ENCODE measurements at regions not wholly inside any gene's neighbourhood (a gene's known extent, or its start where the extent isn't known, plus 50 kb on each side); places are given as distances from the start of the nearest gene placed in this dataset.
A peak's percentile ranks its signal among the peaks of the same experiment; 100 is the strongest.
"Not testable (repeated sequence)": the region's sequence is repeated elsewhere in the genome, so short reads cannot be mapped to it uniquely, and the experiment has no call there.

- Mint-ChIP-seq H3K4me1 (peaks cover 38% of the 10 kb centered on the region), H3K27me3 (no peaks in the 10 kb centered on the region), H3K9me3 (peaks cover 13% of the 10 kb centered on the region), H3K36me3 (ENCODE audit: low read depth) (peaks cover 9% of the 10 kb centered on the region), H3K4me3 (peak overlapping the region; percentile 8), H3K27ac (peak overlapping the region; percentile 39)
- intact Hi-C loops (cut with micrococcal nuclease): loop anchor here (10.0 kb wide), 1 partner anchor 304 kb away; no protein-coding TSS in a partner anchor
- DNase-seq: no peak
Observed at GRCh38 chr17:77341069-77341541, 200.3 kb downstream of the SEC14L1 start.

- not testable (repeated sequence) for H3K9me3 Mint-ChIP-seq; H3K27me3 Mint-ChIP-seq; H3K36me3 Mint-ChIP-seq (ENCODE audit: low read depth); DNase-seq
- Mint-ChIP-seq H3K4me1 (peaks cover 38% of the 10 kb centered on the region), H3K27ac (peak overlapping the region; percentile 92), H3K4me3 (peak overlapping the region; percentile 64)
- intact Hi-C loops (cut with micrococcal nuclease): loop anchor here (1.0 to 10.0 kb wide), 2 partner anchors 9 to 302 kb away; no protein-coding TSS in a partner anchor
Observed at GRCh38 chr17:77342656-77342990, 201.9 kb downstream of the SEC14L1 start.

GRCh38 chr17:77343031-77343800 is 202.4 kb downstream of the SEC14L1 start:
- intact Hi-C loops (cut with micrococcal nuclease): loop anchor here (10.0 kb wide), 1 partner anchor 302 kb away; no protein-coding TSS in a partner anchor
- DNase-seq: no peak

GRCh38 chr17:77344038-77344437 is 203.3 kb downstream of the SEC14L1 start:
- Mint-ChIP-seq H3K4me3 (no peak overlapping the region), H3K36me3 (ENCODE audit: low read depth) (peaks cover 3% of the 10 kb centered on the region), H3K27me3 (no peaks in the 10 kb centered on the region), H3K27ac (no peak overlapping the region), H3K9me3 (peaks cover 5% of the 10 kb centered on the region), H3K4me1 (peaks cover 34% of the 10 kb centered on the region)
- intact Hi-C loops (cut with micrococcal nuclease): loop anchor here (10.0 kb wide), 1 partner anchor 301 kb away; no protein-coding TSS in a partner anchor
- DNase-seq: no peak

More at GRCh38 chr17:77343031-77343800, 202.4 kb downstream of the SEC14L1 start:
- peaks cover 8% of the 10 kb centered on the region for H3K9me3 Mint-ChIP-seq
- peaks cover 5% of the 10 kb centered on the region for H3K36me3 Mint-ChIP-seq (ENCODE audit: low read depth)
- peak overlapping the region; percentile 64 for H3K4me3 Mint-ChIP-seq
- H3K27me3 Mint-ChIP-seq: no peaks in the 10 kb centered on the region
- peak overlapping the region; percentile 92 for H3K27ac Mint-ChIP-seq
- peaks cover 38% of the 10 kb centered on the region for H3K4me1 Mint-ChIP-seq

GRCh38 chr17:77345260-77345910 is 204.6 kb downstream of the SEC14L1 start:
- Mint-ChIP-seq H3K27ac (no peak overlapping the region), H3K4me3 (no peak overlapping the region), H3K36me3 (ENCODE audit: low read depth) (peaks cover 2% of the 10 kb centered on the region), H3K4me1 (peaks cover 36% of the 10 kb centered on the region), H3K27me3 (no peaks in the 10 kb centered on the region), H3K9me3 (peaks cover 5% of the 10 kb centered on the region)
- no peak for DNase-seq
- intact Hi-C loops (cut with micrococcal nuclease): loop anchor here (10.0 kb wide), 1 partner anchor 299 kb away; no protein-coding TSS in a partner anchor

- DNase-seq: no peak
- no peak overlapping the region for H3K4me3 Mint-ChIP-seq
- intact Hi-C loops (cut with micrococcal nuclease): loop anchor here (10.0 kb wide), 1 partner anchor 298 kb away; no protein-coding TSS in a partner anchor
- peaks cover 41% of the 10 kb centered on the region for H3K4me1 Mint-ChIP-seq
- H3K9me3 Mint-ChIP-seq: peaks cover 5% of the 10 kb centered on the region
- H3K36me3 Mint-ChIP-seq (ENCODE audit: low read depth): peaks cover 2% of the 10 kb centered on the region
- H3K27me3 Mint-ChIP-seq: no peaks in the 10 kb centered on the region
- no peak overlapping the region for H3K27ac Mint-ChIP-seq
Observed at GRCh38 chr17:77346765-77347164, 206.0 kb downstream of the SEC14L1 start.

- DNase-seq: no peak
- Mint-ChIP-seq H3K27me3 (no peaks in the 10 kb centered on the region), H3K9me3 (peaks cover 5% of the 10 kb centered on the region), H3K4me3 (no peak overlapping the region), H3K4me1 (peaks cover 39% of the 10 kb centered on the region), H3K36me3 (ENCODE audit: low read depth) (peaks cover 2% of the 10 kb centered on the region), H3K27ac (no peak overlapping the region)
- intact Hi-C loops (cut with micrococcal nuclease): loop anchor here (10.0 kb wide), 1 partner anchor 297 kb away; no protein-coding TSS in a partner anchor
Observed at GRCh38 chr17:77347544-77347943, 206.8 kb downstream of the SEC14L1 start.

- no peaks in the 10 kb centered on the region for H3K27me3 Mint-ChIP-seq
- H3K36me3 Mint-ChIP-seq (ENCODE audit: low read depth): no peaks in the 10 kb centered on the region
- H3K9me3 Mint-ChIP-seq: no peaks in the 10 kb centered on the region
- DNase-seq: no peak
- intact Hi-C loops (cut with micrococcal nuclease): loop anchor here (10.0 kb wide), 1 partner anchor 295 kb away; no protein-coding TSS in a partner anchor
- H3K27ac Mint-ChIP-seq: peak overlapping the region; percentile 29
- no peak overlapping the region for H3K4me3 Mint-ChIP-seq
- peaks cover 32% of the 10 kb centered on the region for H3K4me1 Mint-ChIP-seq
Observed at GRCh38 chr17:77349976-77350830, 209.4 kb downstream of the SEC14L1 start.

GRCh38 chr17:77352441-77352840 is 211.7 kb downstream of the SEC14L1 start:
- Mint-ChIP-seq H3K36me3 (ENCODE audit: low read depth) (no peaks in the 10 kb centered on the region), H3K27me3 (peaks cover 3% of the 10 kb centered on the region), H3K4me3 (no peak overlapping the region), H3K4me1 (peaks cover 30% of the 10 kb centered on the region), H3K9me3 (no peaks in the 10 kb centered on the region), H3K27ac (no peak overlapping the region)
- intact Hi-C loops (cut with micrococcal nuclease): no loop called here
- DNase-seq: no peak

GRCh38 chr17:77352996-77353395 is 212.2 kb downstream of the SEC14L1 start:
- no peak for DNase-seq
- Mint-ChIP-seq H3K27me3 (peaks cover 3% of the 10 kb centered on the region), H3K4me1 (peaks cover 29% of the 10 kb centered on the region), H3K27ac (no peak overlapping the region), H3K4me3 (no peak overlapping the region), H3K9me3 (no peaks in the 10 kb centered on the region), H3K36me3 (ENCODE audit: low read depth) (no peaks in the 10 kb centered on the region)
- intact Hi-C loops (cut with micrococcal nuclease): no loop called here

GRCh38 chr17:77353684-77354419 is 213.1 kb downstream of the SEC14L1 start:
- intact Hi-C loops (cut with micrococcal nuclease): no loop called here
- peaks cover 29% of the 10 kb centered on the region for H3K4me1 Mint-ChIP-seq

GRCh38 chr17:77354420-77354669 is 213.6 kb downstream of the SEC14L1 start:
- no peak for DNase-seq
- no peaks in the 10 kb centered on the region for H3K36me3 Mint-ChIP-seq (ENCODE audit: low read depth)
- intact Hi-C loops (cut with micrococcal nuclease): no loop called here
- peaks cover 30% of the 10 kb centered on the region for H3K4me1 Mint-ChIP-seq
- H3K27me3 Mint-ChIP-seq: peaks cover 3% of the 10 kb centered on the region
- no peak overlapping the region for H3K27ac Mint-ChIP-seq
- no peaks in the 10 kb centered on the region for H3K9me3 Mint-ChIP-seq
- H3K4me3 Mint-ChIP-seq: no peak overlapping the region

More at GRCh38 chr17:77353684-77354419, 213.1 kb downstream of the SEC14L1 start:
- no peak for DNase-seq
- Mint-ChIP-seq H3K36me3 (ENCODE audit: low read depth) (no peaks in the 10 kb centered on the region), H3K27me3 (peaks cover 3% of the 10 kb centered on the region), H3K9me3 (no peaks in the 10 kb centered on the region), H3K4me3 (no peak overlapping the region), H3K27ac (no peak overlapping the region)

All from activated CD4-positive, alpha-beta T cell treated with anti-CD3 and anti-CD28 coated beads, Interleukin-2, amount 10 ng/mL, durations not matched to agents 24 days and 14 days (primary cell).